HCT116 (cell line): ENCODE measurements at regions not wholly inside any gene's neighbourhood (a gene's known extent, or its start where the extent isn't known, plus 50 kb on each side); places are given as distances from the start of the nearest gene placed in this dataset.

Source experiments
- ATAC-seq: fragments of 200-7000 bp; cut with Tn5 transposase; 2 replicates; pipeline ENCODE4 v1.9.1; 2020; ENCODE audit warnings: mild to moderate bottlenecking, moderate library complexity
- BruUV-seq: library from RNA; stranded (reverse); fragments of 400-500 nt; replicated peaks from 2 replicates; lab custom pipeline; 2021; lab: Mats Ljungman, UMichigan
- CTCF ChIA-PET: fragments of 300-600 bp; sonication (Branson Sonifier 250); formaldehyde crosslinking; loops from one replicate; lab custom pipeline; 2021; ENCODE audit warnings: antibody characterized with exemption; lab: Charles Lee
- POLR2A ChIA-PET: fragments of 300-600, 350-600 bp; sonication (Branson Sonifier 250); formaldehyde crosslinking; loops from one replicate; lab custom pipeline; 2021; ENCODE audit warnings: antibody characterized with exemption; lab: Charles Lee
- RAD21 ChIA-PET, 2 experiments: fragments of 300-600 bp; sonication (Branson Sonifier 250); formaldehyde crosslinking; loops; one replicate each; lab custom pipeline; 2023; ENCODE audit warnings: low total read pairs in 2 of 2; ENCODE audit not compliant: uncharacterized antibody in 2 of 2, unreplicated experiment in 2 of 2, low non-redundant PET in 1 of 2; lab: Charles Lee
- DNase-seq: peaks from one replicate; pipeline ENCODE4 v3.0.0-alpha.2; 2010; ENCODE audit warnings: low read depth, low spot score
- H2AFZ ChIP-seq: fragments of 200-600 bp; shearing (Covaris generic), sonication (generic); 2 replicates; pipeline ENCODE4 v1.6.1; 2017; ENCODE audit warnings: low read depth, mixed run types, mixed read lengths, antibody characterized with exemption, low read length; ENCODE audit not compliant: poor library complexity, severe bottlenecking
- H3K27ac ChIP-seq: 2 replicates; pipeline ENCODE4 v1.5.1; 2012; ENCODE audit warnings: low read depth, low read length
- H3K27me3 ChIP-seq: fragments of 200-600 bp; sonication (generic); 2 replicates; pipeline ENCODE4 v1.6.1; 2016; ENCODE audit warnings: mixed run types, low read length, mixed read lengths; ENCODE audit not compliant: insufficient read depth
- H3K36me3 ChIP-seq, 2 experiments: fragments of 200-500 bp in 1 of 2; fragments of 200-600 bp in 1 of 2; sonication (Bioruptor generic) in 1 of 2; sonication (generic) in 1 of 2; 2 replicates each; pipeline versions ENCODE4 v1.5.1 to v1.6.1; 2014 to 2016; ENCODE audit warnings: low read length in 2 of 2, inconsistent platforms in 1 of 2, mixed read lengths in 1 of 2, mixed run types in 1 of 2; ENCODE audit not compliant: insufficient read depth in 2 of 2, control insufficient read depth in 1 of 2
- H3K4me1 ChIP-seq, 2 experiments: fragments of 200-600 bp in 1 of 2; sonication (generic) in 1 of 2; 2 replicates each; pipeline versions ENCODE4 v1.5.1 to v1.6.1; 2012 to 2017; ENCODE audit warnings: low read length in 2 of 2, inconsistent platforms in 1 of 2, mild to moderate bottlenecking in 1 of 2, mixed read lengths in 1 of 2, mixed run types in 1 of 2, moderate library complexity in 1 of 2; ENCODE audit not compliant: insufficient read depth in 2 of 2, control insufficient read depth in 1 of 2
- H3K4me2 ChIP-seq: fragments of 200-600 bp; sonication (generic); 2 replicates; pipeline ENCODE4 v1.6.1; 2017; ENCODE audit warnings: mixed run types, low read length, mixed read lengths
- H3K4me3 ChIP-seq, 2 experiments: fragments of 200-600 bp in 1 of 2; sonication (generic) in 1 of 2; replicated peaks in 1 of 2; 2 replicates each; pipeline ENCODE4 v1.5.1; 2011 to 2016; ENCODE audit warnings: low read length in 2 of 2, control low read depth in 1 of 2, low read depth in 1 of 2, mild to moderate bottlenecking in 1 of 2, mixed read lengths in 1 of 2, mixed run types in 1 of 2
- H3K79me2 ChIP-seq: fragments of 200-600 bp; sonication (generic); 2 replicates; pipeline ENCODE4 v1.6.1; 2017; ENCODE audit warnings: mild to moderate bottlenecking, mixed run types, low read length, moderate library complexity, mixed read lengths; ENCODE audit not compliant: insufficient read depth
- H3K9ac ChIP-seq: fragments of 200-600 bp; sonication (generic); 2 replicates; pipeline ENCODE4 v1.6.1; 2016; ENCODE audit warnings: low read length, mixed read lengths
- H3K9me2 ChIP-seq: fragments of 200-600 bp; sonication (generic), shearing (Covaris generic); 2 replicates; pipeline ENCODE4 v1.6.1; 2017; ENCODE audit warnings: mixed run types, mild to moderate bottlenecking, moderate library complexity; ENCODE audit not compliant: insufficient read depth
- H3K9me3 ChIP-seq, 2 experiments: fragments of 200-500 bp in 1 of 2; fragments of 200-600 bp in 1 of 2; sonication (Bioruptor generic) in 1 of 2; sonication (generic) in 1 of 2; 2 replicates each; pipeline ENCODE4 v1.6.1; 2014 to 2017; ENCODE audit warnings: low read length in 2 of 2, mixed read lengths in 2 of 2, inconsistent platforms in 1 of 2, low read depth in 1 of 2, mild to moderate bottlenecking in 1 of 2, mixed run types in 1 of 2, moderate library complexity in 1 of 2; ENCODE audit not compliant: control insufficient read depth in 1 of 2, insufficient read depth in 1 of 2
- H4K20me1 ChIP-seq: fragments of 200-600 bp; sonication (generic), shearing (Covaris generic); 2 replicates; pipeline ENCODE4 v1.6.1; 2017; ENCODE audit warnings: mixed run types, mild to moderate bottlenecking, moderate library complexity; ENCODE audit not compliant: insufficient read depth
- ATF3 ChIP-seq: IDR thresholded peaks from 2 replicates; pipeline ENCODE4 v1.6.1; 2012
- CBX3 ChIP-seq: IDR thresholded peaks from 2 replicates; pipeline ENCODE4 v1.6.1; 2012; ENCODE audit warnings: low read depth
- CEBPB ChIP-seq: IDR thresholded peaks from 2 replicates; pipeline ENCODE4 v1.6.1; 2012; ENCODE audit warnings: low read depth
- EGR1 ChIP-seq: IDR thresholded peaks from 2 replicates; pipeline ENCODE4 v1.6.1; 2012; ENCODE audit warnings: low read depth
- ELF1 ChIP-seq: IDR thresholded peaks from 2 replicates; pipeline ENCODE4 v1.6.1; 2012; ENCODE audit warnings: low read depth, borderline replicate concordance
- FOSL1 ChIP-seq: IDR thresholded peaks from 2 replicates; pipeline ENCODE4 v1.6.1; 2012; ENCODE audit warnings: low read depth
- JUND ChIP-seq: IDR thresholded peaks from 2 replicates; pipeline ENCODE4 v1.6.1; 2012
- MAX ChIP-seq: IDR thresholded peaks from 2 replicates; pipeline ENCODE4 v1.6.1; 2012
- TCF7L2 ChIP-seq: IDR thresholded peaks from 2 replicates; pipeline ENCODE4 v1.7.0; 2011; ENCODE audit warnings: borderline replicate concordance, inconsistent platforms; ENCODE audit not compliant: insufficient read depth, insufficient read length; ENCODE audit errors: extremely low read depth
- ZBTB33 ChIP-seq: IDR thresholded peaks from 2 replicates; pipeline ENCODE4 v1.6.1; 2011; ENCODE audit warnings: mild to moderate bottlenecking, low read length, moderate library complexity; ENCODE audit not compliant: insufficient replicate concordance; ENCODE audit errors: extremely low read depth
- ZFX ChIP-seq: fragments of 450-650 bp; IDR thresholded peaks from 2 replicates; pipeline ENCODE4 v1.6.1; 2017
- ZNF274 ChIP-seq: fragments of 200-500 bp; sonication (Bioruptor generic); IDR thresholded peaks from 2 replicates; pipeline ENCODE4 v1.6.1; 2014; ENCODE audit warnings: mild to moderate bottlenecking, low read depth, low read length, inconsistent platforms
- intact Hi-C: fragments of 100-400 bp; cut with micrococcal nuclease; formaldehyde crosslinking; loops from 2 replicates; pipeline ENCODE4 v1.10.0; 2022

- RAD21 ChIA-PET = no interaction called here
- H3K4me2 ChIP-seq = no peak overlapping the region
- no peak overlapping the region for H3K9ac ChIP-seq
- CTCF ChIA-PET = no interaction called here
- no peaks in the 10 kb centered on the region for H3K9me2 ChIP-seq
- H2AFZ ChIP-seq = no peak overlapping the region
- H3K4me1 ChIP-seq = no peaks in the 10 kb centered on the region
- intact Hi-C loops = no loop called here
- H3K79me2 ChIP-seq = no peaks in the 10 kb centered on the region
- no peaks in the 10 kb centered on the region for H4K20me1 ChIP-seq
- no peak for DNase-seq
- ATAC-seq = no peak
- no peaks in the 10 kb centered on the region for H3K36me3 ChIP-seq
- no peak for TF ChIP-seq ZBTB33
- no peak for TF ChIP-seq ZNF274
- no peak for TF ChIP-seq ATF3
- no peak for TF ChIP-seq CEBPB
- no peak for TF ChIP-seq JUND
- TF ChIP-seq ZFX = no peak
- TF ChIP-seq MAX = no peak
- TF ChIP-seq EGR1 = no peak
- no peak for TF ChIP-seq FOSL1
- TF ChIP-seq TCF7L2 = no peak
- TF ChIP-seq CBX3 = no peak
- TF ChIP-seq ELF1 = no peak
- H3K4me3 ChIP-seq = no peak overlapping the region
- BruUV-seq = no TSS peak
- H3K27ac ChIP-seq = no peak overlapping the region
- H3K9me3 ChIP-seq = no peaks in the 10 kb centered on the region
- no peaks in the 10 kb centered on the region for H3K27me3 ChIP-seq
- POLR2A ChIA-PET = no interaction called here
These were observed 211.7 kb upstream of the GNAI1 start for GRCh38 chr7:79922894-79923293.
